ACC112 (cell line): ENCODE measurements at regions not wholly inside any gene's neighbourhood (a gene's known extent, or its start where the extent isn't known, plus 50 kb on each side); places are given as distances from the start of the nearest gene placed in this dataset.

Experiments used
- H2AFZ ChIP-seq: fragments of 200-600 bp; sonication (generic); one replicate; pipeline ENCODE4 v1.6.0; 2017; ENCODE audit warnings: antibody characterized with exemption, low read length; ENCODE audit not compliant: unreplicated experiment
- H3K27ac ChIP-seq: fragments of 200-600 bp; sonication (generic); 2 replicates; pipeline ENCODE4 v1.5.1; 2014; ENCODE audit warnings: low read depth, mild to moderate bottlenecking, antibody characterized with exemption, low read length, moderate library complexity
- H3K27me3 ChIP-seq: fragments of 200-600 bp; sonication (generic); 2 replicates; pipeline ENCODE4 v1.6.1; 2014; ENCODE audit warnings: mild to moderate bottlenecking, antibody characterized with exemption, low read length, moderate library complexity, mixed read lengths; ENCODE audit not compliant: insufficient read depth
- H3K36me3 ChIP-seq: fragments of 200-600 bp; sonication (generic); 2 replicates; pipeline ENCODE4 v1.6.1; 2016; ENCODE audit warnings: mild to moderate bottlenecking, antibody characterized with exemption, low read length, moderate library complexity, mixed read lengths; ENCODE audit not compliant: insufficient read depth
- H3K4me1 ChIP-seq: fragments of 200-600 bp; sonication (generic); one replicate; pipeline ENCODE4 v1.6.1; 2016; ENCODE audit warnings: low read length, mixed read lengths; ENCODE audit not compliant: insufficient read depth, unreplicated experiment, control insufficient read depth
- H3K4me3 ChIP-seq: fragments of 200-600 bp; sonication (generic); 2 replicates; pipeline ENCODE4 v1.5.1; 2014; ENCODE audit warnings: mild to moderate bottlenecking, low read depth, low read length
- H3K79me2 ChIP-seq: fragments of 200-600 bp; sonication (generic); one replicate; pipeline ENCODE4 v1.6.0; 2016; ENCODE audit warnings: low read length; ENCODE audit not compliant: control insufficient read depth, unreplicated experiment, insufficient read depth

GRCh38 chrX:147859666-147860065, 52.1 kb upstream of the FMR1 start:
- Histone ChIP-seq H2AFZ (no peak overlapping the region), H3K27me3 (no peaks in the 10 kb centered on the region), H3K27ac (no peak overlapping the region), H3K79me2 (no peaks in the 10 kb centered on the region), H3K4me1 (no peaks in the 10 kb centered on the region), H3K36me3 (no peaks in the 10 kb centered on the region), H3K4me3 (no peak overlapping the region)
